Hematopoietic multipotent progenitor cell (in vitro differentiated cells): ENCODE measurements at regions not wholly inside any gene's neighbourhood (a gene's known extent, or its start where the extent isn't known, plus 50 kb on each side); places are given as distances from the start of the nearest gene placed in this dataset.

Experiments used
- DNase-seq, 3 donors: peaks; one replicate each; pipeline ENCODE4 v3.0.0-alpha.2; 2011 to 2015; ENCODE audit warnings: low read depth in 2 of 3, low spot score in 2 of 3

DNA sequence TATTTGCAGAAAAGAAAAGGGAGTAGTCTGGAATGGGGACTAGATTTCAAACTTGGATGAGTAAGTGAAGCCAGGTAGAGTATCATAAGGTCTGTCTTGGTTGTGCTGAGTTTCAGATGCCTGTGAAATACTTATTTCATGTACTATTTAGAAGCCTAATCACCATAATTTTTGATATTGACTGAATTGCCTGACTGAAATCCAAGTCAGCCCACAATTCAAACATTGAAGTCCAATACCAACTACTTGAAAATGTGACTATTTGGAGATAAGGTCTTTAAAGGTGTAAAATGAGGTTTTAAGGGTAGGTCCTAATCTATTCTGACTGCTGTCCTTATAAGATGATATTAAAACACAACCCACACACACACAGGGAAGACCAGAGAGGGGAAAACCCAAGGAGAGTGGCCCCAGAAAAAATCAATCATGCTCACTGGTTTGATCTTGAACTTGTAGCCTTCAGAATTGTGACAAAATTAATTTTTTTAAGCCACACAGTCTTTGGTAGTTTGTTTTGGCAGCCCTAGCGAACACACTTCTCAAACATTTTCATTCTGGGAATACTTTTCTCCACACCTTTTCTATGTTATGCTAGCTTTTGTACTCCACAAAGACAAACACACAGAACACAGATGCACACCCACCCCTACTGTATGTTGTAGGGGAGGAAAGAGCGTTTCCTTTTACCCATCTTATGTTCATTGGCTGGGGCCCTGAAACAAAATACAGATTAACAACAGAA is 126.3 kb downstream of the HFE start:
- DNase-seq = peak in 1 of 3 donors; percentile 5

DNA sequence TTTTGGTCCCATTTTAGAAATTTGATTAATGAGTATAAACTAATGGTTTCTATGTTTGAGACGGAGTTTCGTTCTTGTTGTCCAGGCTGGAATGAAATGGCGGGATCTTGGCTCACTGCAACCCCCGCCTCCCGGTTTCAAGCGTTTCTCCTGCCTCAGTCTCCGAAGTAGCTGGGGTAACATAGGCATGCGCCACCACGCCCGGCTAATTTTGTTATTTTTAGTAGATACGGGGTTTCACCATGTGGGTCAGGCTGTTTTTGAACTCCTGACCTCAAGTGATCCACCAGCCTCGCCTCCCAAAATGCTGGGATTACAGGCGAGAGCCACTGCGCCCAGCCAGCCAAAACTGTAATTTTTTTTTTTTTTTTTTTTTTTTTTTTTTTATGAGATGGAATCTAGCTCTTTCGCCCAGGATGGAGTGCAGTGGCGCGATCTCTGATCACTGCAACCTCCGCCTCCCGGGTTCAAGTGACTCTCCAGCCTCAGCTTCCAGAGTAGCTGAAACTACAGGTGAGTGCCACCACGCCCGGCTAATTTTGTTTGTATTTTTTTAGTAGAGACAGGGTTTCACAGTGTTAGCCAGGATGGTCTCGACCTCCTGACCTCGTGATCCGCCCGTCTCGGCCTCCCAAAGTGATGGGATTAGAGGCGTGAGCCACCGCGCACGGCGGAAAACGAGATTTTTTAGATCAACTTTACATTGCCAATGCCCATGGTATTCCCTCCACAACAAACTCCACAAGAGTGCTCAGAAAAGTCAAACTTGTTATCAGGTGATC is 127.8 kb downstream of the HFE start:
- peak in 1 of 3 donors; percentile 54 for DNase-seq

DNA sequence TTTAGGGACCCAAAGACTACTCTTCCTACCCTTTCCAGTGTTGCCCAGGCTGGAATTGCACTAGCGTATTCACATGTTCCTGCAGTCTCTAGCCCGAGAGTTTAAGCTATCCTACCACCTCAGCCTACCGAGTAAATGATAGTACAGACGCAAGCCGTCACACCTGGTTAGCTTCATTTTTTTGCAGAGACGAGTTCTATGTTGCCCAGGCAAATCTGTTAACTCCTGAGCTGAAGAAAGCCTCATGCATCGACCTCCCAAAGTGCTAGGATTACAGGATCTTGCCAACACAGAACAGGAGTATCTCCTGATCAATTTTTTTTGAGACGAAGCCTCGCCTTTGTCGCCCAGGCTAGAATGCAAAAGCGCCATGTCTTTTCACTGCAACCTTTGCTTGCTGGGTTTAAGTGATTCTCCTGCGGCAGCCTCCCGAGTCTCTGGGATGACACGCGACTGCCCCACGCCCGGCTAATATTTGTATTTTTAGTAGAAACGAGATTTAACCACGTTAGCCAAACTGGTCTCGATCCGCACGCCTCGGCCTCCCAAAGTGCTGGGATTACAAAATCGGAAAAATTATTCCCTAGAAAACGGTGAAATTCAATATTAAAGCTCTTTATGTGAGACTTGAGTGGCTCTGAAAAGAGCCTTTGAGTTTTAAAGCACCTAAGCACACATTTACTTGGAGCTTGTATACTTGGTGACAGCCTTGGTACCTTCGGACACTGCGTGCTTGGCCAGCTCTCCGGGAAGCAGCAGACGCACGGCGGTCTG is 128.5 kb downstream of the HFE start:
- peak in 1 of 3 donors; percentile 72 for DNase-seq

DNA sequence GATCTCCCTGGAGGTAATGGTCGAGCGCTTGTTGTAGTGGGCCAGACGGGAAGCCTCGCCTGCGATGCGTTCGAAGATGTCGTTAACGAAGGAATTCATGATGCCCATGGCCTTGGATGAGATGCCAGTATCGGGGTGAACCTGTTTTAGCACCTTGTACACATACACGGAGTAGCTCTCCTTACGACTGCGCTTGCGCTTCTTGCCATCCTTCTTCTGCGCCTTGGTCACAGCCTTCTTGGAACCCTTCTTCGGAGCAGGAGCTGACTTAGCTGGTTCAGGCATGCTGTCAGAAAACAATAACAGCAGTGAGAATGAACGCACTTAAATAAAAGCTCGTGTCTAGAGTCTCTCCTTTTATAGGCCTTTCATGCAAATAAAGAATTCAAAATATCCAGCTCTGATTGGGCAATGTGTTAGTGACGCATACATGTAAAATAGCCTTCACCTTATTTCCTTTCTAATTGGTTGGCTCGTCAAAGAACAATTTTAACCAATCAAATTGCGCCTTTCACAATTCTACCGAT is 129.2 kb downstream of the HFE start:
- peak; percentile 91 to 99 (median 95) for DNase-seq

DNA sequence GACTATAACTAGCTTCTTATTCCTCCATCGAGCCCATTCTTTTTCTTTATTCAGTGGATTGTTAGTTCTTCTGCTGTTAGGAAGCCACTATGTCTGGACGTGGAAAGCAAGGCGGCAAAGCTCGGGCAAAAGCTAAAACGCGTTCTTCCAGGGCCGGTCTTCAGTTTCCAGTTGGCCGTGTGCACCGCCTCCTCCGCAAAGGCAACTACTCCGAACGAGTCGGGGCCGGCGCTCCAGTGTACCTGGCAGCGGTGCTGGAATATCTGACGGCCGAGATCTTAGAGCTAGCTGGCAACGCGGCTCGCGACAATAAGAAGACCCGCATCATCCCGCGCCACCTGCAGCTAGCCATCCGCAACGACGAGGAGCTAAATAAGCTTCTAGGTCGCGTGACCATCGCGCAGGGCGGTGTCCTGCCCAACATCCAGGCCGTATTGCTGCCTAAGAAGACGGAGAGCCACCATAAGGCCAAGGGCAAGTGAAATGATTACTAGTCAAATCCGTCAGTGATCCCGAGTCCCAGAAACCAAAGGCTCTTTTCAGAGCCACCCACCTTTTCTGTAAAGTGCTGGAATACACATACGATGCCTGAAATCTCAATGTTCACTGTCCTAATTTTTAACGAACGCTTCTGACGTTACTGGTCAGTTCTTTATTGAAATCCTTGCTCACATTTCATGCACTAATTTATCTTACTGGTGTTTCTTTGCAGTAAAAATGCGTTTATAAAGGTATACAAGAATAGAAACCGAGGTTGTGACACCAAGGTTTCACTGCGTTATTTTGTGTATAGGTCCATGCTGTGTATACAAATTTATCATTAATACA is 129.9 kb downstream of the HFE start:
- DNase-seq = peak in 1 of 3 donors; percentile 94

DNA sequence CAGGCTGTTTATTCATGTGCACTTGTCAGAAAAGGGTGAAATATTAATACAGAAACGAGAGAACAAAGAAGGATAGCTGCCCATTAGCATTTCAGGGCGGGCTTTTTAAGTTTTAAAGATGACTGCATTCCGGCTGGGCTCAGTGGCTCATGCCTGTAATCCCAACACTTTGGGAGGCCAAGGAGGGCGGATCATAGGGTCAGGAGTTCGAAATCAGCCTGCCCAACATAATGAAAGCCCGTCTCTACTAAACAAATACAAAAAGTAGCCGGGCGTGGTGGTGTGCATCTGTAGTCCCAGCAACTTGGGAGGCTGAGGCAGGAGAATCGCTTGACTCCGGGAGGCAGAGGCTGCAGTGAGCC is 130.5 kb downstream of the HFE start:
- peak in 1 of 3 donors; percentile 64 for DNase-seq

DNA sequence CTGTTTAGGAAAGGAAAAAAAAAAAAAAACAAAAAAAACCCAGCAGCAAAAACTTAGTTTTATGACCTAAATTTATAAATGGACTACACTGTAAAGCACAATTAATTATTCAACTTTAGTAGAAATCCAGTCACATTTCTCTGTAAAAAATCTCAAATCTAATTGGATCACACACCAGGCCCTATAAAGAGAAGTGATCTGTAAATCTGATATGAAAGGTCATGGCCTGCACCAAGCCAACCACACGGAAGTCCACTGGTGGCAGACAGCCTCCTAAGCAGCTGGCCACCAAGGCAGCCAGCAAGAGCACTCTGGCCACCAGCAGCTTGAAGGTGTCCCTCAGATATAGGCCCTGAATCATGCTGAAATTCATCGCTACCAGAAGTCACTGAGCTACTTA is 131.6 kb downstream of the HFE start:
- no peak for DNase-seq

DNA sequence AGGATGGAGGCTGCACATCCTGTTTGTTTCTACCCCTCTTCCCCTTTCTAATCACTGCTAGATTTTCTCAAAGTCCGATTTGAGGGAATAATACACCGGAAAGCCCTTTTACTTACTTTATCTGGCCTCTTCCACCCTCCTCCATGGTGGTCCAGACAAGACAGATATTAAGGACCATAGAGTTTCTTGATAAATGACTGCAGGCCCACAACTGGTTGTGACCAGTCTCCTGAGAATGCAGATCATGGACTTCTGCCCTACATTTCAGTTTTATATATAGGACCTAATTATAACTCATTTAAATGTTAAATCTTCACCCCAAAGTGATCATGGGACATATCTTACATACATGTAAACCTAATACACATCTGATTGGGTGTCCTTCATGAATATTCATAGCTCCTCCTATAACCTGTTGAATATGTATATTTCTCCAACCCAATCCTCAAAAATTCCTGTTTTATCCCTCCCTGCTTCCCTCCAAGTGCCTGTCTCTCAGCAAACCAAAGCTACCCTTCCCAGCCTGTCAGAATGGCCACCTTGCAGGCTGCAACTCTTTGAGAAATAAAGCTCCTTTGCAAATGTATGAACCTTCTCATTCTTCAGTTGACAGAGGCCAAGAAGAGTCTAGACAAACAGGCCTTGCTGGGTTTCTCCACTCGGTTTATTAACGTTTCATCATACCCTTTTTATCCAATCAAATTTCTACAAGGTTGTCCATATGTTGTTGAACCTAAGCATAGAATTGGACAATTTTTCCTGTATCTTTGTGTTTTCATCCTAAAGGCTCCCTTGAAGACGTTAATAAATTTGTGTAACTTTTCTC is 133.1 kb downstream of the HFE start:
- DNase-seq = no peak

DNA sequence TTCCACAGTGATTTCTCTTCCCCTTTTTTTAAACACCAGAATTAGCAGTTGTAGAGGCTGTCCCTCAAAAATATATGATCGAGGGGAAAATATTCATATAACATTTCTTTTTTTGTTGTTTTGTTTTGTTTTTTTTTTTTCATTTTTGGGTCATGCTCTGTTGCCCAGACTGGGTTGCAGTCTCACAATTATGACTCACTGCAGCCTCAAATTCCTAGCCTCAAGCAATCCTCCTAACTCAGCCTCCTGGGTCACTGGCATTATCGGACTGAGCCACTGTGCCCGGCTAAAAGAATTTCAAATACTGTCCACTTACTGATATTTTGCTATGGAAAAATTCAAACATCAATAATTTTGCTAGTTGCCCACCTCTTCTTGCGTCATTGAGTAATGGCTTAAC is 134.0 kb downstream of the HFE start:
- no peak for DNase-seq

DNA sequence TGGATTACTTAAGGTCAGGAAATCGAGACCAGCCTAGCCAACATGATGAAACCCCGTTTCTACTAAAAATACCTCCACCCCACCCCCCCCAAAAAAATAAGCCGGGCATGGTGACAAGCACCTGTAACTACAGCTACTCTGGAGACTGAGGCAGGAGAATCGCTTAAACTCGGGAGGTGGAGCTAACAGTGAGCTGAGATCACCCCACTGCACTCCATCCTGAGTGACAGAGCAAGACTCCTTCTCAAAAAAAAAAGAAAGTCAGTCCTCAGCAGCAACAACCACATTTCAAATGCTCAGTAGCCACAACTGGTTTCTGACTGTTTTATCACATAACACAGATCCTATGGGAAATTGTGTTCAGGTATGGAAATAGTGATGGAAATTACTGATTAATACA is 135.3 kb downstream of the HFE start:
- DNase-seq = no peak

DNA sequence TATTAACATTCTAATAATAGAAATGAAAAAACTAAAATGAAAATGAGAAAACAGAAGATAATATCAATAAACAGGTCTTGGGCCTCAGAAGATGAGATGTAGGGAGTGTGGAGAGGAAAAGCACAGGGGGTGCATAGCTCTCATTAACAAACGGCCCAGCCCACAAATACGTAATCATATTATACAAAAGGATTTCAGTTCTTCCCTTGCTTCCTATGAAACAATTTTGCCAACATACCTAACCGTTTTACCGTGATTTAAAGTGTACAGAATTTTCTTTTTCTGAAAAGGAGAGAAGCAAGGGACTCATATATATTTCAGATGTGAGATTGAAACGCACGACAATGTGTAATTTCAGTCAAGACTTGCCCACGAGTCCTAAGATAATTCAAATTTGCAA is 136.0 kb downstream of the HFE start:
- DNase-seq = no peak

DNA sequence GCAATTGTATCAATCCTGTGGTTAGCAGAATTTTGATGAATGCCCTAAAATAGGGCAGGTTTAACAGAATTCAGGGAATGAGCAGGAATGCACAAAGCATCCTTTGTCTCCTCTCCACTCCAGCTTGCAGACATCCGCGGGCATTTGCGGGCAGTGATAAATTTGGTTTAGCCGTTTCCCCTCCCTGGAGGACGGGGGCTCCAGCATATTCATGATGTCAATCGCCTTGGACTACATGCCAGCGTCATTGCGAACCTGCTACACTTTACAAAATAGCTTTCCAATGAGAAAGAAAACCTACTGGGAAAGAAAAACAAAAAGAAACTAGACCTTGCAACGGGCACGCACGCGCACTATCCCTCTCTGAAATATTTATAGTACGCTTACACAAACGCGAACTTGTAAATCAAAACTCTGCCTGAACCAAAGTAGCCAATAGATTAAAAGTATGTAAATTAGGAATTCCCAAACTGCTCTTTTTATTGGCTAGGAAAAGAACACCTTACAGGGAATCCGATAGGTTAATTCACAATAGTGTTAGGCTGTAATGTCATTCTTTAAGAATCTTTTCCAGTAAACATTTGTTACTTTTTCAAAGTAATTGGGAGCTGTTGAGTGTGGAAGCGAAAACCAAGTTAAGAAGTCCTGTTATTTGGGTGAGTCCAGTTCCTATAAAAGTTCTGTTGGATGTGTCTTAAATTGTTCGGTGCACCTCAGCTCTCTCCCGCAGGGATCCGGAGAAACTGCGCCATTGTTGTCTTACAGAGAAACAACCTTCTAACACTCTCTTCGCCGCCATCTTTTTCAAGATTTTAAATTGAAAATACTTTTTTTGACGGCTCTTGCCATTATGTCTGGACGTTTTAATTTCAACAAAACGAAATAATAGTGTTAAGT is 136.7 kb downstream of the HFE start:
- peak in 2 of 3 donors; percentile 80 to 92 for DNase-seq

DNA sequence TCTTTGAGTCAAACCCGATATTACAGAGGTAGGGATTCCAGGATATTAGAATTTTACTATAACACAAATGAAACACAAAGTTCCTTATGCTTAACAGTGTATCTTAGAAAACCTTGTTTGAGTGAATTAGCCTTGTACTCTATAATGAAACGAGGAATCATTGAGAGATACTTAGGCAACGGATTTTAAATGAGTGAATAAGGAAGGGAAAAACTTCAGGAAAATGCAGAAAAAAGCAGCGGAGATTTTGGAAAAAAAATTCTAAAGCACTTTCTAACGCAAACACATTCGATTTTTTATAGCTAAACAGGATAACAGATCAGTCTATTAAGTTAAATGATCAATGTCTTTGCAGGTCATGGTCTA is 137.3 kb downstream of the HFE start:
- DNase-seq = no peak

DNA sequence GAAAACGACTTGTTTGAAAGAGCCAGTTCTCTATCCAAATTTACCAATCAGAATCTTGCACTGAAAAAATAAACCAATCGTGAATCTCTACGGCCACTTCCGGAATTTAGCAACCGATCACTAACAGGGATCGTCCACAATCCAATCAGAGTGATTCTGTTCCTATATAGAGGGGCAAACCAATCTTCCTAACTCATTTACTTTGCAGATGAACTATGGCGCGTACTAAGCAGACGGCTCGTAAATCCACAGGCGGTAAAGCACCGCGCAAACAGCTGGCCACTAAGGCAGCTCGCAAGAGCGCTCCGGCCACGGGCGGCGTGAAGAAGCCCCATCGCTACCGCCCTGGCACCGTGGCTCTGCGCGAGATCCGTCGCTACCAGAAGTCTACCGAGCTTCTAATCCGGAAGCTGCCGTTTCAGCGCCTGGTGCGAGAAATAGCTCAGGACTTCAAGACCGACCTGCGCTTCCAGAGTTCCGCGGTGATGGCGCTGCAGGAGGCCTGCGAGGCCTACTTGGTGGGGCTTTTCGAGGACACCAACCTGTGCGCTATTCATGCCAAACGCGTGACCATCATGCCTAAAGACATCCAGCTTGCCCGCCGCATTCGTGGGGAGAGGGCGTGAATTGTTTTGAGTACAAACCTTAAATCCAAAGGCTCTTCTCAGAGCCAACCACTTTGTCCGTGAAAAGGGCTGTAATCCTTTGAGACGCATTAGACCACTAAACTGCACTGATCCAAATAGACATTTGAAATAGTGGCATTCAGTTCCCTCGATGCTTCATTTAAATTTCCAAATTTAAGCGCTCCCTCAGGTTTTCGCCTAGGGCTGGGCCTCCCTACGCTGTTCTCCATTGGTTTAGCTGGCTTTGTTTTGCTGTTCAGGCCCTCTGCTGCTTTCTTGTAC is 138.0 kb downstream of the HFE start:
- no peak for DNase-seq

DNA sequence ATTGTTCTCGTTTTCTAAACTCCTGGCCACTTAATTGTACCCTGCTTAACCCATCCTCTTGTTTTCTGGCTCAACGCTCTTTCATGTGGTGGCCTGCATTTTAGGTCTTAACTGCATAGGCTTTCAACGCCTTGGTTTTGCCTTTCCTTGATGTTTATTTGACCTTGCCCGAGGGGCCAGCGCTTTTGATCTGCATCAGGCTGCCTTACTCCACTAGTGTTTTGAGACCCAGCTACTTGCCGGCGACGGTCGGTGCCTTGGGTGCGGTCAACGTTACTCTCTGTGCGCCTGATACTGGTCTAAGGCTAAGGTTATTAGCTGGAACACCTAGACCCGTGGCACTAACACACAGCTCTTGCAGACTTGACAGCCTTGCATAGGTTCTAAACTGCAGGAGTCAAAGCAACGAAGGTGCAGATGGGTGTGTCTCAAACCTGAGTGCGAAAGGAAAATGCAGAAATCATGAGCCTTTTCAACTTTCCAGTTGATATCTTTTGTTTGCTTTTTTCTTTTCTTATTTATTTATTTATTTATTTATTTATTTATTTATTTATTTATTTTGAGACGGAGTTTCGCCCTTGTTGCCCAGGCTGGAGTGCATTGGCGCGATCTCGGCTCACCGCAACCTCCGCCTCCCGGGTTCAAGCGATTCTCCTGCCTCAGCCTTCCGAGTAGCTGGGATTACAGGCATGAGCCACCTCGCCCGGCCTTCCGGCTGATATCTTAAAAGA is 138.8 kb downstream of the HFE start:
- DNase-seq = no peak

DNA sequence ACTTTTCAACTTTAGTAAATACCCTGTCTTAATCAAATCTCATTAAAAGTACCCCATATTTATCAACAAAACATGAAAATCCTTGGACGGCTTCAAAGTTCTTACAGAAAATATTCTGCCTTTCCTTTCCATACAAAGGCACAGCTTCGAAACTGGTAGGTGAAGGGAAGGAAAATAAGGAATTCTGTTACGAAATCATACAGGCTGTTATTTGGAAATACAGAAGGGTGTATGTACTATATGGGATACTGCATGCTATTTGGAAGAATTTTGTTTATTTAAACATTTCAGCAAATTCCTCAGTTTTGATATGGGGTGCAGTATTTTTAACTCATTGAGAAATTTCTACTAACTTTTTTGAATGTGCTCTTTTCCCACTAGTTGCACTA is 138.4 kb upstream of the BTN3A2 start:
- DNase-seq = no peak

DNA sequence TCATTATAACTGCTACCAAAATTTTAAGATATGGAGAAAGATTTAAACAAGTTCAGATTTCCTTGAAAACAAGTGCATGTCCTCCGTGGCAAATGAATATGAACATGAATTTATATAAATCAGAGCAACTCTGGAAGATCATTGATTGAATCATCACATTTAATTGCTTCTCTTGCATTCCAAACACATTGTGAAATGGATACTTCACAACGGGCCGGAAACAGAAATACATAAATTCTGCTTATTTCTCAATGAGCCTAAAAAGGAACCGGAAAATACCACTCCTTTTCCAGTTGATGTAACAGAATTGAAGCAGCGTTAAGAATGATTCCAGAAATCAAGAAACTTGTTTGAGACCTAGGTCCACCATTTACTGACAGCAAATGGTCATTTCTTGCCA is 134.6 kb upstream of the BTN3A2 start:
- no peak for DNase-seq
